Mesendoderm (in vitro differentiated cells): ENCODE measurements at regions not wholly inside any gene's neighbourhood (a gene's known extent, or its start where the extent isn't known, plus 50 kb on each side); places are given as distances from the start of the nearest gene placed in this dataset.

Source experiments
- DNase-seq: peaks from one replicate; pipeline ENCODE4 v3.0.0; 2013
- H2AK5ac ChIP-seq: 2 replicates; pipeline ENCODE4 v1.6.1; 2013; ENCODE audit warnings: low read length, inconsistent platforms
- H2BK120ac ChIP-seq: 2 replicates; pipeline ENCODE4 v1.6.1; 2013; ENCODE audit warnings: low read depth, mild to moderate bottlenecking, low read length, moderate library complexity, mixed read lengths
- H2BK15ac ChIP-seq: replicated peaks from 2 replicates; pipeline ENCODE4 v1.6.1; 2013; ENCODE audit warnings: low read depth, mild to moderate bottlenecking, moderate library complexity
- H2BK5ac ChIP-seq: 2 replicates; pipeline ENCODE4 v1.6.1; 2013; ENCODE audit warnings: low read length, inconsistent platforms
- H3K18ac ChIP-seq: 2 replicates; pipeline ENCODE4 v1.6.1; 2013; ENCODE audit warnings: mild to moderate bottlenecking, low read length, mixed read lengths
- H3K23ac ChIP-seq: one replicate; pipeline ENCODE4 v1.6.1; 2013; ENCODE audit warnings: low read length
- H3K27ac ChIP-seq: 2 replicates; pipeline ENCODE4 v1.5.1; 2013; ENCODE audit warnings: low read depth, mild to moderate bottlenecking, inconsistent platforms, low read length, moderate library complexity
- H3K27me3 ChIP-seq: 2 replicates; pipeline ENCODE4 v1.6.1; 2013; ENCODE audit warnings: low read length, control low read depth, mild to moderate bottlenecking, inconsistent platforms; ENCODE audit not compliant: insufficient read depth, poor library complexity
- H3K36me3 ChIP-seq: 2 replicates; pipeline ENCODE4 v1.6.1; 2013; ENCODE audit warnings: low read length, inconsistent platforms; ENCODE audit not compliant: control insufficient read depth, insufficient read depth
- H3K4ac ChIP-seq: one replicate; pipeline ENCODE4 v1.6.1; 2013; ENCODE audit warnings: low read depth, mild to moderate bottlenecking, low read length, moderate library complexity
- H3K4me1 ChIP-seq: 2 replicates; pipeline ENCODE4 v1.6.1; 2013; ENCODE audit warnings: low read depth, low read length, inconsistent platforms; ENCODE audit not compliant: control insufficient read depth
- H3K4me2 ChIP-seq: 2 replicates; pipeline ENCODE4 v1.6.1; 2013; ENCODE audit warnings: low read length
- H3K4me3 ChIP-seq: 2 replicates; pipeline ENCODE4 v1.5.1; 2013; ENCODE audit warnings: mild to moderate bottlenecking, low read length
- H3K56ac ChIP-seq: one replicate; pipeline ENCODE4 v1.6.1; 2013; ENCODE audit warnings: low read length
- H3K79me1 ChIP-seq: 2 replicates; pipeline ENCODE4 v1.6.1; 2013; ENCODE audit warnings: low read length, inconsistent platforms
- H3K79me2 ChIP-seq: 2 replicates; pipeline ENCODE4 v1.6.1; 2013; ENCODE audit warnings: mild to moderate bottlenecking, low read length; ENCODE audit not compliant: control insufficient read depth, insufficient read depth
- H3K9ac ChIP-seq: 2 replicates; pipeline ENCODE4 v1.6.1; 2013; ENCODE audit warnings: low read length, inconsistent platforms
- H4K5ac ChIP-seq: one replicate; pipeline ENCODE4 v1.6.1; 2013; ENCODE audit warnings: low read length
- H4K8ac ChIP-seq: one replicate; pipeline ENCODE4 v1.6.1; 2013; ENCODE audit warnings: low read depth, mild to moderate bottlenecking, control low read depth, low read length, moderate library complexity
- WGBS: extraction: QIAGEN DNeasy Blood & Tissue Kit; methylation state at CpG from one replicate; pipeline ENCODE4 v1.1.7; 2013; ENCODE audit warnings: low lambda C conversion rate, missing lambda C conversion rate; ENCODE audit not compliant: insufficient coverage; ENCODE audit errors: extremely low coverage; 5-methylcytosine and 5-hydroxymethylcytosine counted together

DNA sequence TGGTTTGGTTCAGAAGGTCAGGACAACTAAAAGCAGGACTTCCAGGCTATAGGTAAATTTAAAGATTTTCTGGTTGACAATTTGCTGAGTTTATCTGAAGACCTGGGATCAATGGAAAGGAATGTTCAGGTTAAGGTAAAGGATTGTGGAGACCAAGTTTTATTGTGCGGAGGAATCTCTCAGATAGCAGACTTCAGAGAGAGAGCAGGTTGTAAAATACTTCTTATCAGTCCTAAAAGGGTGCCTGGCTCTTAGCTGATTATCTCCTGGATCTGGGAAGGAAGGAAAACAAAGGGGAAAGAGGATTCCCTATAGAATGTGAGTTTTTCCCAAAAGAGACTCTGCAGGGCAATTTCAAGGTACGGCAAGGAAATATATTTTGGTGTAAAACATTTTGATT, 851.5 kb downstream of the DACH1 start:
- Histone ChIP-seq H2AK5ac (no peak overlapping the region), H4K5ac (no peak overlapping the region), H3K4me3 (no peak overlapping the region), H3K36me3 (no peaks in the 10 kb centered on the region), H2BK15ac (no peak overlapping the region), H3K27me3 (no peaks in the 10 kb centered on the region), H3K27ac (peak overlapping the region; percentile 44), H3K79me1 (no peaks in the 10 kb centered on the region), H3K4me1 (peaks cover 3% of the 10 kb centered on the region), H2BK5ac (no peak overlapping the region), H4K8ac (no peak overlapping the region), H3K4me2 (no peak overlapping the region), H3K23ac (no peak overlapping the region), H3K4ac (no peak overlapping the region), H2BK120ac (no peak overlapping the region), H3K9ac (no peak overlapping the region), H3K56ac (no peak overlapping the region), H3K79me2 (no peaks in the 10 kb centered on the region), H3K18ac (no peak overlapping the region)
- WGBS: no CpG with 5 or more reads among the region's 2 CpGs
- DNase-seq: peak; percentile 79

DNA sequence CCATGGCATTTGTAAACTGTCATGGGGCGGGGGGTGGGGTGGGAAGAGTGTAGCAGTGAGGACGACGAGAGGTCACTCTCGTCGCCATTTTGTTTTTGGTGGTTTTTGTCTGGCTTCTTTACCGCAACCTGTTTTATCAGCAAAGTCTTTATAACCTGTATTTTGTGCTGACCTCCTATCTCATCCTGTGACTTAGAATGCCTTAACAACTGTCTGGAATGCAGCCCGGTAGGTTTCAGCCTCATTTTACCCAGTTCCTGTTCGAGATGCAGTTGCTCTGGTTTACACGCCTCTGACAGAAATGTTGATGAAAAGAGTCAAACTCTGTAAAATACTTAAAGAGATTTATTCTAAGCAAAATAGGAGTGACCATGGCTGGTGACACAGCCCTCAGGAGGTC, 852.0 kb downstream of the DACH1 start:
- DNase-seq: peak; percentile 46
- H3K27me3 ChIP-seq: no peaks in the 10 kb centered on the region
- no peak overlapping the region for H2BK15ac ChIP-seq
- H3K56ac ChIP-seq: peak overlapping the region; percentile 17
- H3K4me3 ChIP-seq: no peak overlapping the region
- no peaks in the 10 kb centered on the region for H3K36me3 ChIP-seq
- peak overlapping the region; percentile 39 for H4K8ac ChIP-seq
- H3K18ac ChIP-seq: peak overlapping the region; percentile 68
- peaks cover 3% of the 10 kb centered on the region for H3K4me1 ChIP-seq
- H2BK120ac ChIP-seq: no peak overlapping the region
- H2AK5ac ChIP-seq: no peak overlapping the region
- no CpG with 5 or more reads among the region's 9 CpGs for WGBS
- no peak overlapping the region for H4K5ac ChIP-seq
- no peak overlapping the region for H3K4me2 ChIP-seq
- H2BK5ac ChIP-seq: peak overlapping the region; percentile 55
- H3K79me2 ChIP-seq: no peaks in the 10 kb centered on the region
- peak overlapping the region; percentile 16 for H3K4ac ChIP-seq
- H3K27ac ChIP-seq: peak overlapping the region; percentile 44
- no peak overlapping the region for H3K23ac ChIP-seq
- H3K9ac ChIP-seq: no peak overlapping the region
- H3K79me1 ChIP-seq: no peaks in the 10 kb centered on the region

DNA sequence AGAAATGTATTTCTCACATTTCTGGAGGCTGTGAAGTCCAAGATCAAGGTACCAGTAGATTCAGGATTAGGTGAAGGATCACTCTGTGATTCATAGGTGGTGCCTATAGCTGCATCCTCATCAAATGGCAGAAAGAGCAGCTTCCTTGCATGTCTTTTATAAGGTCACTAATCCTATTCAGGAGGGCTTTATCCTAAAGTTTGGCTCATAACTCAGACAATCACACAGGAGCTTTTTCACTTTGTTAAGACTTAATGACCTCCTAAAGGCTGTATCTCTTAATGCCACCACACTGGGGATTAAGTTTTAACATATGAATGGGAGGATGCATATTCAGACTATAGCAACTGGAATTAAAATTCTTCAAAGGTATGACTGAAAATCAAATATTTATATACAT, 861.1 kb downstream of the DACH1 start:
- Histone ChIP-seq H2AK5ac (no peak overlapping the region), H2BK15ac (no peak overlapping the region), H3K4me1 (no peaks in the 10 kb centered on the region), H3K36me3 (no peaks in the 10 kb centered on the region), H3K4me3 (no peak overlapping the region), H4K5ac (no peak overlapping the region), H3K18ac (no peak overlapping the region), H3K4ac (no peak overlapping the region), H3K9ac (no peak overlapping the region), H3K79me2 (no peaks in the 10 kb centered on the region), H2BK120ac (no peak overlapping the region), H4K8ac (no peak overlapping the region), H3K23ac (no peak overlapping the region), H3K56ac (no peak overlapping the region), H3K27ac (no peak overlapping the region), H3K79me1 (no peaks in the 10 kb centered on the region), H3K27me3 (no peaks in the 10 kb centered on the region), H2BK5ac (no peak overlapping the region), H3K4me2 (no peak overlapping the region)
- no peak for DNase-seq

GRCh38 chr13:70995338-70995737, 871.7 kb downstream of the DACH1 start:
- Histone ChIP-seq H2BK5ac (no peak overlapping the region), H3K18ac (no peak overlapping the region), H3K36me3 (no peaks in the 10 kb centered on the region), H3K79me1 (no peaks in the 10 kb centered on the region), H3K4ac (no peak overlapping the region), H2AK5ac (no peak overlapping the region), H2BK15ac (no peak overlapping the region), H3K79me2 (no peaks in the 10 kb centered on the region), H3K23ac (no peak overlapping the region), H4K8ac (no peak overlapping the region), H3K4me3 (no peak overlapping the region), H3K9ac (no peak overlapping the region), H4K5ac (no peak overlapping the region), H3K27me3 (no peaks in the 10 kb centered on the region), H3K56ac (no peak overlapping the region), H2BK120ac (no peak overlapping the region), H3K27ac (no peak overlapping the region), H3K4me1 (no peaks in the 10 kb centered on the region), H3K4me2 (no peak overlapping the region)
- peak; percentile 21 for DNase-seq
- WGBS: no CpG with 5 or more reads among the region's 1 CpG

DNA sequence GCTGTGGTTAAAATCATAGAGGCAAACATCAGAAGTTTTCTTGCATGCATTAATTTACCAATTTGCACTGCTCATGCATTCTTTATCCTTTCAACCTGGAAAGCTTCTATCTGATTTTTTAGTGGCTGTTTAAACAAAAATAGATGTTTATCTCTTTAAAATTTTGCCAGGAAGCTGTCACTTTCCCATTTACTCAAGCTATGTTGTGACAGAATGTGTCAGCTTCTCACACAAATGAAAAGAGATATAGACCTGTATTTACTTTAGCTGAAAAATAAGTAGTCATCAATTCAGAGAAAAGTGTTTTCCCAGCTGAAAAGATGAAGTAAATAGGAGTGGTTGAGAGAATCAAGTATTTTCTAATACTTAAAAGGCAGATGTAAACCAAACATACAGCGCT, 872.8 kb downstream of the DACH1 start:
- H3K79me1 ChIP-seq: no peaks in the 10 kb centered on the region
- no peaks in the 10 kb centered on the region for H3K79me2 ChIP-seq
- no peaks in the 10 kb centered on the region for H3K36me3 ChIP-seq
- H2BK5ac ChIP-seq: no peak overlapping the region
- no peaks in the 10 kb centered on the region for H3K27me3 ChIP-seq
- H3K56ac ChIP-seq: no peak overlapping the region
- no peak overlapping the region for H2AK5ac ChIP-seq
- H4K8ac ChIP-seq: no peak overlapping the region
- H2BK15ac ChIP-seq: no peak overlapping the region
- no CpG with 5 or more reads among the region's 1 CpG for WGBS
- H3K4me1 ChIP-seq: no peaks in the 10 kb centered on the region
- no peak overlapping the region for H3K9ac ChIP-seq
- no peak overlapping the region for H3K4me3 ChIP-seq
- no peak overlapping the region for H2BK120ac ChIP-seq
- no peak overlapping the region for H3K18ac ChIP-seq
- H3K27ac ChIP-seq: no peak overlapping the region
- DNase-seq: no peak
- H3K4me2 ChIP-seq: no peak overlapping the region
- no peak overlapping the region for H3K23ac ChIP-seq
- H4K5ac ChIP-seq: no peak overlapping the region
- H3K4ac ChIP-seq: no peak overlapping the region

DNA sequence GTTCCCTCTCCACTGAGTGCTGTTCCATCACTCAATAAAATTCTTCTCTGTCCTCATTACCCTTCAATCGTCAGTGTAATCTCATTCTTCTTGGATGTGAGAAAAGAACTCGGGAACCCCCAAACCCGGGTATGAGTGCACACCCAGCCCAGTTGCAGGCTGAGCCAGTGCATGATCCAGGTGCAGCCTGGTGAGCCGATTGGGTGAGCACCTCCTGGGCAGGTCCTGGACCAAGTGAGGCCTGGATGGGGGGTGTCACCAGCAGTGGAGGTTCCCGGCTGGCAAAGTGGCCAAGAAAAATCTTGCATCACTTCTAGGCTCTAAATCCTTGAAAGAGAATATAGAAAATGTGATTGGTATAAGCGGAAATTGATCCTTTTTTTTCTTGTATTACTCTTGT, 878.8 kb upstream of the KLHL1 start:
- H3K4me1 ChIP-seq: no peaks in the 10 kb centered on the region
- no peak overlapping the region for H3K18ac ChIP-seq
- H3K23ac ChIP-seq: no peak overlapping the region
- no peak for DNase-seq
- H2BK5ac ChIP-seq: no peak overlapping the region
- WGBS: no CpG with 5 or more reads among the region's 6 CpGs
- no peak overlapping the region for H3K4me3 ChIP-seq
- H3K36me3 ChIP-seq: no peaks in the 10 kb centered on the region
- no peak overlapping the region for H3K9ac ChIP-seq
- H3K56ac ChIP-seq: no peak overlapping the region
- H4K5ac ChIP-seq: no peak overlapping the region
- H3K4ac ChIP-seq: no peak overlapping the region
- no peak overlapping the region for H3K27ac ChIP-seq
- H3K27me3 ChIP-seq: no peaks in the 10 kb centered on the region
- H4K8ac ChIP-seq: no peak overlapping the region
- no peak overlapping the region for H2BK15ac ChIP-seq
- H2AK5ac ChIP-seq: no peak overlapping the region
- no peak overlapping the region for H2BK120ac ChIP-seq
- no peaks in the 10 kb centered on the region for H3K79me2 ChIP-seq
- H3K79me1 ChIP-seq: no peaks in the 10 kb centered on the region
- H3K4me2 ChIP-seq: no peak overlapping the region
